DOHH2 (cell line): ENCODE measurements at regions not wholly inside any gene's neighbourhood (a gene's known extent, or its start where the extent isn't known, plus 50 kb on each side); places are given as distances from the start of the nearest gene placed in this dataset.

Source experiments
- H3F3A ChIP-seq: fragments of 200-600 bp; sonication (generic), shearing (Covaris generic); 2 replicates; pipeline ENCODE4 v1.6.0; 2016; ENCODE audit warnings: antibody characterized with exemption, mild to moderate bottlenecking; ENCODE audit not compliant: control insufficient read depth, insufficient read depth
- H3K27ac ChIP-seq: fragments of 200-600 bp; sonication (generic); 2 replicates; pipeline ENCODE4 v1.5.1; 2014; ENCODE audit warnings: low read depth, mild to moderate bottlenecking, low read length, moderate library complexity
- H3K27me3 ChIP-seq: fragments of 200-600 bp; sonication (generic); 2 replicates; pipeline ENCODE4 v1.6.1; 2014; ENCODE audit warnings: mild to moderate bottlenecking, low read length, mixed read lengths; ENCODE audit not compliant: control insufficient read depth
- H3K36me3 ChIP-seq: fragments of 200-600 bp; sonication (generic); 2 replicates; pipeline ENCODE4 v1.6.1; 2014; ENCODE audit warnings: mild to moderate bottlenecking, low read length, moderate library complexity, mixed read lengths; ENCODE audit not compliant: control insufficient read depth
- H3K4me1 ChIP-seq: fragments of 200-600 bp; sonication (generic); 2 replicates; pipeline ENCODE4 v1.6.1; 2014; ENCODE audit warnings: mild to moderate bottlenecking, low read length, mixed read lengths; ENCODE audit not compliant: control insufficient read depth
- H3K4me2 ChIP-seq: fragments of 200-600 bp; sonication (generic); 2 replicates; pipeline ENCODE4 v1.6.0; 2014; ENCODE audit warnings: mild to moderate bottlenecking, low read length, moderate library complexity
- H3K4me3 ChIP-seq: fragments of 200-600 bp; sonication (generic); 2 replicates; pipeline ENCODE4 v1.5.1; 2014; ENCODE audit warnings: mild to moderate bottlenecking, low read length, mixed read lengths
- H3K79me2 ChIP-seq: fragments of 200-600 bp; sonication (generic); 2 replicates; pipeline ENCODE4 v1.6.1; 2014; ENCODE audit warnings: mild to moderate bottlenecking, low read length, mixed read lengths; ENCODE audit not compliant: control insufficient read depth
- H3K9me2 ChIP-seq: fragments of 200-600 bp; sonication (generic); replicated peaks from 2 replicates; pipeline ENCODE4 v1.6.1; 2014; ENCODE audit warnings: mild to moderate bottlenecking, low read length, mixed read lengths; ENCODE audit not compliant: control insufficient read depth
- H3K9me3 ChIP-seq: fragments of 200-600 bp; sonication (generic); 2 replicates; pipeline ENCODE4 v1.6.1; 2014; ENCODE audit warnings: antibody characterized with exemption, low read length, mixed read lengths; ENCODE audit not compliant: control insufficient read depth, insufficient read depth
- H4K20me1 ChIP-seq: fragments of 200-600 bp; sonication (generic); 2 replicates; pipeline ENCODE4 v1.6.0; 2014; ENCODE audit warnings: low read depth, mild to moderate bottlenecking, antibody characterized with exemption, low read length, moderate library complexity; ENCODE audit not compliant: control insufficient read depth, insufficient read depth
- CTCF ChIP-seq: fragments of 200-600 bp; sonication (generic); IDR thresholded peaks from one replicate; pipeline ENCODE4 v1.5.1; 2014; ENCODE audit warnings: antibody characterized with exemption, mild to moderate bottlenecking, low read depth, low read length; ENCODE audit not compliant: poor library complexity, severe bottlenecking
- EZH2phosphoT487 ChIP-seq: fragments of 200-600 bp; sonication (generic); IDR thresholded peaks from 2 replicates; pipeline ENCODE4 v1.6.1; 2017; ENCODE audit warnings: borderline replicate concordance, mild to moderate bottlenecking, antibody characterized with exemption, low read length, moderate library complexity, mixed read lengths

- Histone ChIP-seq H3K27me3 (no peaks in the 10 kb centered on the region), H3K9me3 (peaks cover 14% of the 10 kb centered on the region; the same call in 1 of the 2 replicates), H4K20me1 (no peaks in the 10 kb centered on the region), H3K36me3 (peaks cover 8% of the 10 kb centered on the region), H3K4me3 (no peak overlapping the region), H3K79me2 (no peaks in the 10 kb centered on the region), H3F3A (peaks cover 4% of the 10 kb centered on the region; the same call in 1 of the 2 replicates), H3K4me2 (no peak overlapping the region), H3K9me2 (no peaks in the 10 kb centered on the region), H3K27ac (no peak overlapping the region), H3K4me1 (peaks cover 34% of the 10 kb centered on the region)
- TF ChIP-seq EZH2phosphoT487 = no peak
- no peak for TF ChIP-seq CTCF
Measured at GRCh38 chr3:59258550-59259260, 208.9 kb upstream of the CFAP20DC start.

- Histone ChIP-seq H3K79me2 (no peaks in the 10 kb centered on the region), H3K4me3 (no peak overlapping the region), H3K9me3 (peaks cover 6% of the 10 kb centered on the region; the same call in 1 of the 2 replicates), H3K4me2 (no peak overlapping the region), H3K36me3 (no peaks in the 10 kb centered on the region; the same call in 1 of the 2 replicates), H3K9me2 (no peaks in the 10 kb centered on the region), H3K27me3 (no peaks in the 10 kb centered on the region), H3F3A (peaks cover 3% of the 10 kb centered on the region; the same call in 1 of the 2 replicates), H3K27ac (no peak overlapping the region), H4K20me1 (no peaks in the 10 kb centered on the region), H3K4me1 (peaks cover 28% of the 10 kb centered on the region)
- TF ChIP-seq EZH2phosphoT487 = no peak
- TF ChIP-seq CTCF = no peak
Measured at GRCh38 chr3:59257506-59257905, 207.7 kb upstream of the CFAP20DC start.

DNA sequence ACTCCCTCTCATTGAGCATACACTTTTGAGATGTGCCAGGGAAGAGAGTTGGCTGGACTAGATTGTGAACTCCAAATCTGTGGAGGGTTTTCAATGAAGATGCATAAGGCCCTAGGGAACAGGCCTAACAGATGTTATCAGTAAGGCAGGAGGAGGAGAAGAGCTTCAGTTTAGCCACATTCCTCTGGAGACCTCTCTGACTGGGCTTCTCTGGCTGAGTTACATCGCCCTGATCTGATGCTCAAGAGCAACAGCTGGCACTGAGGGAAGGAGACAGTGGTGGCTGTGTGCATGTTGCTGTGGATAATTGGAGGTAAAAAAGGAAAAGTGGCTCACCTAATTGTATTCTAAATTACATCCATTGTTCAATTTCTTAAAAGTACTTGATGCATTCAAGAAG lies 206.4 kb upstream of the CFAP20DC start:
- TF ChIP-seq EZH2phosphoT487 (no peak), CTCF (no peak)
- Histone ChIP-seq H3K4me2 (no peak overlapping the region), H3K27me3 (no peaks in the 10 kb centered on the region), H3K27ac (no peak overlapping the region), H3K4me1 (peaks cover 25% of the 10 kb centered on the region), H3K9me3 (peaks cover 1% of the 10 kb centered on the region; the same call in 1 of the 2 replicates), H3K4me3 (no peak overlapping the region), H4K20me1 (no peaks in the 10 kb centered on the region), H3K9me2 (no peaks in the 10 kb centered on the region), H3F3A (no peaks in the 10 kb centered on the region), H3K79me2 (no peaks in the 10 kb centered on the region), H3K36me3 (no peaks in the 10 kb centered on the region)
